DND-41 (cell line): ENCODE measurements at regions not wholly inside any gene's neighbourhood (a gene's known extent, or its start where the extent isn't known, plus 50 kb on each side); places are given as distances from the start of the nearest gene placed in this dataset.

Experiments
- ATAC-seq: fragments of 200-7000 bp; cut with Tn5 transposase; 3 replicates; pipeline ENCODE4 v1.9.1; 2021; ENCODE audit warnings: low read depth; ENCODE audit not compliant: insufficient read depth
- DNase-seq: peaks from one replicate; pipeline ENCODE4 v3.0.0-alpha.2; 2020
- H2AFZ ChIP-seq: 2 replicates; pipeline ENCODE4 v1.6.0; 2012; ENCODE audit warnings: low read depth, low read length
- H3K27ac ChIP-seq: 2 replicates; pipeline ENCODE4 v1.5.1; 2012; ENCODE audit warnings: low read length, inconsistent platforms
- H3K27me3 ChIP-seq: fragments of 200-600 bp; sonication (generic); 2 replicates; pipeline ENCODE4 v1.6.0; 2012; ENCODE audit warnings: low read length, mild to moderate bottlenecking, inconsistent platforms; ENCODE audit not compliant: insufficient read depth, poor library complexity
- H3K36me3 ChIP-seq: 2 replicates; pipeline ENCODE4 v1.5.1; 2012; ENCODE audit warnings: low read length, inconsistent platforms; ENCODE audit not compliant: insufficient read depth
- H3K4me1 ChIP-seq: 2 replicates; pipeline ENCODE4 v1.5.1; 2012; ENCODE audit warnings: mild to moderate bottlenecking, low read length; ENCODE audit not compliant: insufficient read depth
- H3K4me2 ChIP-seq: 2 replicates; pipeline ENCODE4 v1.6.0; 2012; ENCODE audit warnings: mild to moderate bottlenecking, moderate library complexity, low read length, inconsistent platforms; ENCODE audit not compliant: insufficient read depth
- H3K4me3 ChIP-seq, 2 experiments: fragments of 200-600 bp in 1 of 2; shearing (Covaris generic) in 1 of 2; 2 replicates each; pipeline ENCODE4 v1.5.1; 2012 to 2016; ENCODE audit warnings: inconsistent platforms in 2 of 2, low read length in 2 of 2, mild to moderate bottlenecking in 2 of 2, low read depth in 1 of 2, moderate library complexity in 1 of 2
- H3K79me2 ChIP-seq: 2 replicates; pipeline ENCODE4 v1.6.0; 2012; ENCODE audit warnings: low read length, inconsistent platforms; ENCODE audit not compliant: insufficient read depth
- H3K9ac ChIP-seq: 2 replicates; pipeline ENCODE4 v1.6.0; 2012; ENCODE audit warnings: low read depth, mild to moderate bottlenecking, inconsistent platforms, low read length, moderate library complexity
- H3K9me3 ChIP-seq: 2 replicates; pipeline ENCODE4 v1.5.1; 2012; ENCODE audit warnings: low read length, moderate library complexity, mild to moderate bottlenecking, inconsistent platforms; ENCODE audit not compliant: insufficient read depth, severe bottlenecking
- H4K20me1 ChIP-seq: 2 replicates; pipeline ENCODE4 v1.6.0; 2012; ENCODE audit warnings: low read length; ENCODE audit not compliant: insufficient read depth
- EZH2 ChIP-seq: IDR thresholded peaks from 3 replicates; pipeline ENCODE4 v1.6.1; 2012; ENCODE audit warnings: borderline replicate concordance, low read depth, mild to moderate bottlenecking, moderate library complexity, low read length, inconsistent platforms; ENCODE audit not compliant: severe bottlenecking
- TF ChIP-seq, protein P1 (sequence below): IDR thresholded peaks from 2 replicates; pipeline ENCODE4 v1.5.1; 2012; ENCODE audit warnings: borderline replicate concordance, low read length, moderate library complexity, mild to moderate bottlenecking; ENCODE audit not compliant: poor library complexity, severe bottlenecking; ENCODE audit errors: extremely low read depth

DNA sequence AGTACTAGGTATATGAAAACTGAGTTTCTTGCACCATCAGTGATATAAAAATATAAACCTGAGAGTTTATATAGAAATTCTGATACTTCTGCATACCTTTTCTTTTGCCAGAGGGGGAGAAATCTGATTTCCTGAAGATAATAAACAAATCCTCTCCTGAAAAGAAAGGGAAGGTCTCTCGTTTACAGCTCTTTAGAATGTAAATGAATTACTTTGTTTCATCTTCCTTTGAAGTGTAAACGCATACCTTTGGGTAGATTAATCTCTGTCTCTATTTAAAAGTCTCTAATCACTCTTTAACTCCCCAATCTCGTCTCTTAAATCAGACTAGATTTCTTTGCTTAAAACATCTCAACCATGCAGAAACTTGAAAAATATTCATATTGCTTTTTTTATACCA, 1092.9 kb downstream of the SLITRK5 start:
- no peak for ATAC-seq
- no peaks in the 10 kb centered on the region for H4K20me1 ChIP-seq
- H3K9ac ChIP-seq = no peak overlapping the region
- no peak for TF ChIP-seq EZH2
- TF ChIP-seq, protein P1, sequence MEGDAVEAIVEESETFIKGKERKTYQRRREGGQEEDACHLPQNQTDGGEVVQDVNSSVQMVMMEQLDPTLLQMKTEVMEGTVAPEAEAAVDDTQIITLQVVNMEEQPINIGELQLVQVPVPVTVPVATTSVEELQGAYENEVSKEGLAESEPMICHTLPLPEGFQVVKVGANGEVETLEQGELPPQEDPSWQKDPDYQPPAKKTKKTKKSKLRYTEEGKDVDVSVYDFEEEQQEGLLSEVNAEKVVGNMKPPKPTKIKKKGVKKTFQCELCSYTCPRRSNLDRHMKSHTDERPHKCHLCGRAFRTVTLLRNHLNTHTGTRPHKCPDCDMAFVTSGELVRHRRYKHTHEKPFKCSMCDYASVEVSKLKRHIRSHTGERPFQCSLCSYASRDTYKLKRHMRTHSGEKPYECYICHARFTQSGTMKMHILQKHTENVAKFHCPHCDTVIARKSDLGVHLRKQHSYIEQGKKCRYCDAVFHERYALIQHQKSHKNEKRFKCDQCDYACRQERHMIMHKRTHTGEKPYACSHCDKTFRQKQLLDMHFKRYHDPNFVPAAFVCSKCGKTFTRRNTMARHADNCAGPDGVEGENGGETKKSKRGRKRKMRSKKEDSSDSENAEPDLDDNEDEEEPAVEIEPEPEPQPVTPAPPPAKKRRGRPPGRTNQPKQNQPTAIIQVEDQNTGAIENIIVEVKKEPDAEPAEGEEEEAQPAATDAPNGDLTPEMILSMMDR = no peak
- no peaks in the 10 kb centered on the region for H3K9me3 ChIP-seq
- H3K36me3 ChIP-seq = no peaks in the 10 kb centered on the region
- H3K79me2 ChIP-seq = no peaks in the 10 kb centered on the region
- no peak overlapping the region for H3K4me3 ChIP-seq
- no peak for DNase-seq
- no peaks in the 10 kb centered on the region for H3K27me3 ChIP-seq
- no peak overlapping the region for H3K27ac ChIP-seq
- no peak overlapping the region for H2AFZ ChIP-seq
- H3K4me2 ChIP-seq = no peak overlapping the region
- H3K4me1 ChIP-seq = no peaks in the 10 kb centered on the region

DNA sequence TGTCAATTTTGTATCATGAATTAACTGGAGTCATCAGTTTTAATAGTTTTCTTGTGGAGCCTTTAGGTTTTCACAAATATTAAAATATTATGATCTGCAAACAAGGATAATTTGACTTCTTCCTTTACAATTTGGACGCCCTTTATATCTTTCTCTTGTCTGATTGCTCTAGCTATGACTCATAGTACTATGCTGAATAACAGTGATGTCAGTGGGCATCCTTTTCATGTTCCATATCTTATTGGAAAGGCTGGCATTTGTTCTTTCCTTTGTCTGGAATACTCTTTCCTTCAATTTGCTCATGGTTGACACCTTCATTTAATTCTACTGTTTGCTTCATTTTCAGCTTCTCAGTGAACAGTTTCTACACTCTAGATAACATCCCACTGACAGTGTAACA, 1129.3 kb downstream of the SLITRK5 start:
- no peaks in the 10 kb centered on the region for H3K9me3 ChIP-seq
- TF ChIP-seq, protein P1 = no peak
- no peak for TF ChIP-seq EZH2

DNA sequence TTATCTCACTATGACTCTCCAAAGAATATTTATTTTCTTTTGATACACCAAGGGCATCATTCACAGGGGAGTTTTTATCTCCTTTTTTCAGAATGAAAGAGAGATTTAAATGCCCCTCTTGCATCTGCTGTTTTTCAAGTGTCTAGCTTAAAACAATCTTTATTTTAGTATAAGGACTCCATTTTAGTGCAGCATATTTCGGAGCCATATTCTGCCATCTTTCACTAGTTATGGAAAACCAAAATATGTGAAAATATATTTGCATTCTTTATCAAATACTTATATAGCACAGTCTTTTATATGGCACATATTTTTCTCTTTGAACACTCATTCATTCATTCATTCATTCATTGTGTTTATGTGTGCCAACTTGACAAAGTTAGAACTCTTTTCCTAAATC, 1130.2 kb downstream of the SLITRK5 start:
- Histone ChIP-seq H3K27me3 (no peaks in the 10 kb centered on the region), H4K20me1 (no peaks in the 10 kb centered on the region), H3K4me1 (no peaks in the 10 kb centered on the region), H2AFZ (no peak overlapping the region), H3K4me3 (no peak overlapping the region), H3K27ac (no peak overlapping the region), H3K79me2 (no peaks in the 10 kb centered on the region), H3K36me3 (no peaks in the 10 kb centered on the region), H3K9ac (no peak overlapping the region), H3K4me2 (no peak overlapping the region), H3K9me3 (no peaks in the 10 kb centered on the region)
- DNase-seq = no peak
- no peak for TF ChIP-seq EZH2
- TF ChIP-seq, protein P1 = no peak
- ATAC-seq = no peak

More for the DNA sequence above, 1129.3 kb downstream of the SLITRK5 start:
- H3K9ac ChIP-seq = no peak overlapping the region
- no peak overlapping the region for H2AFZ ChIP-seq
- DNase-seq (no peak), ATAC-seq (no peak)
- H3K27me3 ChIP-seq = no peaks in the 10 kb centered on the region
- H3K4me2 ChIP-seq = no peak overlapping the region
- no peak overlapping the region for H3K27ac ChIP-seq
- H3K36me3 ChIP-seq = no peaks in the 10 kb centered on the region
- no peaks in the 10 kb centered on the region for H4K20me1 ChIP-seq
- H3K4me3 ChIP-seq = no peak overlapping the region
- no peaks in the 10 kb centered on the region for H3K4me1 ChIP-seq
- H3K79me2 ChIP-seq = no peaks in the 10 kb centered on the region

DNA sequence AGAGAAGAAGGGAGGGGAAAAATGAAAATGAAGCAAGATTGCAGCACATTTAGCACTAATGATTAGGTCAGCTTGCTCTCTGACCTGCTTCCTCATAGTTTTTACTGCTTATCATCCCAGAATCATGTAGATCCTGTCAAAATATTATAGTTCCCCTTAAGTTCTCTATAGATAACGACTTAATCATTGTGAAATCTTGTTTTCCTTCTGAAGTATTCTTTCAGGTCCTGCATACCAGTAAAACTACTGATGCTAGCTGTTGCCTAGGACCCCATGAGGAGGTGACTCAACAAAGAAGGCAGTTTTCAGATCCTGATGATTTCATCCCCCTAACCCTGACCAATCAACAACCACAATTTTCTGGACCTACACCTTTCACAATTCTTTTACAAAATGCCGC, 1131.7 kb downstream of the SLITRK5 start:
- no peaks in the 10 kb centered on the region for H3K27me3 ChIP-seq
- no peak overlapping the region for H3K4me3 ChIP-seq
- H4K20me1 ChIP-seq = no peaks in the 10 kb centered on the region
- H3K9ac ChIP-seq = no peak overlapping the region
- no peak overlapping the region for H3K4me2 ChIP-seq
- TF ChIP-seq, protein P1 = no peak
- no peak for TF ChIP-seq EZH2
- no peak overlapping the region for H3K27ac ChIP-seq
- H3K4me1 ChIP-seq = no peaks in the 10 kb centered on the region
- DNase-seq (no peak), ATAC-seq (no peak)
- H2AFZ ChIP-seq = no peak overlapping the region
- H3K9me3 ChIP-seq = no peaks in the 10 kb centered on the region
- H3K79me2 ChIP-seq = no peaks in the 10 kb centered on the region
- no peaks in the 10 kb centered on the region for H3K36me3 ChIP-seq
